ENCODE measurements at regions not wholly inside any gene's neighbourhood (a gene's known extent, or its start where the extent isn't known, plus 50 kb on each side); places are given as distances from the start of the nearest gene placed in this dataset.
"Not testable (repeated sequence)": the region's sequence is repeated elsewhere in the genome, so short reads cannot be mapped to it uniquely, and the experiment has no call there.

DNA sequence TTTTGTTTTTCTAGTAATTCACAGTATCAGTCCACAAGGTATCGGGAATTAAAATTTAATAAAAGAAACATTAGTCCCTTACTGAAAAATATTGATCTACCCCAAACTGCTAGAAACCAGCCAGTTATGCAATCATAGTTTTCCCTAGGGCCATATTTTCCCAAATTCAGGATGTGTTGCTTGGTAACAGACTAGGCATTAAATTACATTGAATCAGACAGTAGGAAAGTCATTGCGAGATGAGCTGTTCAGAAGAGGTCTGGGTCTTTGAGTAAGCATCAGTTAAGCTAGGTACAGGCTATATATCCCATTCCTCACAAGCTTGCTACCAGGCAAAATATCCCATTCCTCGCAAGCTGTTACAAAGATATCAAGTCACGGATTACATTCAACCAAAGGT lies 123.0 kb upstream of the CCDC150 start:
- intact Hi-C loops (cut with DNase I): no loop called here
- Histone ChIP-seq H3K4me1 (replicated peaks in 1 of 2) (no peaks in the 10 kb centered on the region), H3K9me3 (replicated peaks in 1 of 3) (no peaks in the 10 kb centered on the region), H3K27ac (no peak overlapping the region), H3K36me3 (replicated peaks in 1 of 2) (no peaks in the 10 kb centered on the region), H3K27me3 (no peaks in the 10 kb centered on the region), H3K4me3 (no peak overlapping the region)
- DNase-seq: no peak
- 60 to 91% (median 88%) methylated on average over 4 of the region's 4 CpGs for WGBS, 4 donors
- TF ChIP-seq CTCF (IDR thresholded peaks at IDR 0.05): no peak
- no peak for TF ChIP-seq POLR2A (IDR thresholded peaks at IDR 0.05)

DNA sequence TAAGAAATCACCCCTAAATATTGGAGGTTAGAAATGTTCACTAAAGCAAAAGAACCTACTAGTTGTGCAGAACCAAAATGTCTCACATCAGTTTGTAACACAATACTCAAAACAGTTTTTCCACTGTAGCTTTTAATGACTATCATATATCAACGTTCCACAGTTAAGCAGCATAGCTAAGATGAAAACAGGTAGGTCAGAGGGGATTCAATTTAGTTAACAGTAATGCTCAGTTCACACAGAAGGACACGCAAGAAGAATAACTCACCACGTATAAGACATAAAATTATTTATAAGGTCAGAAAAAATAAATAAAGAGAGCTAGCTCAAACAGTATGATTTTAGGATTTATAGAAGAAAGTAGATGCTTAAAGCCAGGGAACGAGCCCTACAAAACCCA lies 118.9 kb upstream of the CCDC150 start:
- DNase-seq: no peak
- TF ChIP-seq CTCF (IDR thresholded peaks at IDR 0.05) (no peak), POLR2A (IDR thresholded peaks at IDR 0.05) (no peak)
- H3K9me3 ChIP-seq (replicated peaks in 1 of 3): no peaks in the 10 kb centered on the region

DNA sequence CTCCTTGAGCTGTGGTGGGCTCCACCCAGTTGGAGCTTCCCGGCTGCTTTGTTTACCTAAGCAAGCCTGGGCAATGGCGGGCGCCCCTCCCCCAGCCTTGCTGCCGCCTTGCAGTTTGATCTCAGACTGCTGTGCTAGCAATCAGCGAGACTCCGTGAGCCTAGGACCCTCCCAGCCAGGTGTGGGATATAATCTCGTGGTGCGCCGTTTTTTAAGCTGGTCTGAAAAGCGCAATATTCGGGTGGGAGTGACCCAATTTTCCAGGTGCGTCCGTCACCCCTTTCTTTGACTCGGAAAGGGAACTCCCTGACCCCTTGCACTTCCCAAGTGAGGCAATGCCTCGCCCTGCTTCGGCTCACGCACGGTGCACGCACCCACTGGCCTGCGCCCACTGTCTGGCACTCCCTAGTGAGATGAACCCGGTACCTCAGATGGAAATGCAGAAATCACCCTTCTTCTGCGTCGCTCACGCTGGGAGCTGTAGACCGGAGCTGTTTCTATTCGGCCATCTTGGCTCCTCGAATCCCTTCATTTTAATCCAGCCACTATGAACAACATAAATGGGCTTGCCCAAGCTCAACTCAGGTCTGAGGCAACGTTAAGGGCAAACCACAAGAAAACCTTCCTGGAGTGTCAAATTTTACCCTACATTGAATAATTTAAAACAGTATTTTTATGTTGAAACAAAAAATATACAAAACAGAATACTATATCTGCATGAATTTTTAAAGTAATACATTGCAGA lies 112.4 kb upstream of the CCDC150 start:
- H3K4me3 ChIP-seq; H3K4me1 ChIP-seq (replicated peaks in 1 of 2); intact Hi-C loops (cut with DNase I); H3K9me3 ChIP-seq (replicated peaks in 1 of 3); H3K27ac ChIP-seq; H3K27me3 ChIP-seq; DNase-seq; H3K36me3 ChIP-seq (replicated peaks in 1 of 2): not testable (repeated sequence)
- 83 to 95% (median 92%) methylated on average over 7 to 22 of the region's 28 CpGs for WGBS, 4 donors

More for the DNA sequence above, 118.9 kb upstream of the CCDC150 start:
- no peak overlapping the region for H3K27ac ChIP-seq
- H3K36me3 ChIP-seq (replicated peaks in 1 of 2): no peaks in the 10 kb centered on the region
- no peak overlapping the region for H3K4me3 ChIP-seq
- intact Hi-C loops (cut with DNase I): no loop called here
- H3K27me3 ChIP-seq: no peaks in the 10 kb centered on the region
- no peaks in the 10 kb centered on the region for H3K4me1 ChIP-seq (replicated peaks in 1 of 2)
- WGBS, 4 donors: 58 to 70% (median 64%) methylated on average over 4 of the region's 4 CpGs

DNA sequence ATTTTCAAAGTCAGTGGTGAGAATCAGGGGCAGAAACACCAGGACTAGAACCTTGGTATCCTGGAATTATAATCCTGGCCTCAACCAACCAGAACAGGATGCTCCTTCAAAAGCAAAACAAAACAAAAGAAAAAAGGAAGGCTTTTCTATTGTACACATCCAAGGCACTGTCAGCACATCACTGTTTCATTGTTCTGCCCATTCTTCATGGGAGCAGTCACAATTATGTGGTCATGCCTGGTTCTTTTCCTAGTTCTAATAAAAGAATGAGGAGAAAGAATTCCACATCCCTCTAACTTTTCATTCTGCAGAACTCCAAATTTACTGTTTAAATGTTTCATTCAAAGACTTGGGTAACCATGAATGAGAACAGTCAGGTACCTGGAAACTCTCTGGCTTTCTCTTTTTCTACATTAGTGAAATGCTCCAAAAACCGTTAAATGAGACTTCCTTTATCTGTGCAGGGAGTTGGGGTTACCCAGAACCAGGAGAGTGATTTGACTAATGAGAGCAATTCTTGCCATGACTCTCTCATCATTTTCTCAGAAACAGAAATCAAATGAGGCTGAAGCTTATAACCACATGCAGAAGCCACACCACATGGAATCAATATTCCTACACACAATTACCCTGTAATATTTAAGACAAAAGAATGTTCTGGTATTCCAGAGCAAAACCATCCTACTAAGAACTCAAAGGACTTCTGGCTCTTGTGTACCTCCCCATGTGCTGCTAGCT lies 110.9 kb upstream of the CCDC150 start:
- H3K27ac ChIP-seq: no peak overlapping the region
- intact Hi-C loops (cut with DNase I): no loop called here
- no peaks in the 10 kb centered on the region for H3K4me1 ChIP-seq (replicated peaks in 1 of 2)
- H3K27me3 ChIP-seq: no peaks in the 10 kb centered on the region
- H3K36me3 ChIP-seq (replicated peaks in 1 of 2): no peaks in the 10 kb centered on the region
- TF ChIP-seq CTCF (IDR thresholded peaks at IDR 0.05) (no peak), POLR2A (IDR thresholded peaks at IDR 0.05) (no peak)
- DNase-seq: no peak
- 68 to 79% (median 76%) methylated on average over 1 of the region's 1 CpG for WGBS, 4 donors
- H3K9me3 ChIP-seq (replicated peaks in 1 of 3): no peaks in the 10 kb centered on the region
- peak overlapping the region in 1 of 4 donors; percentile 6 for H3K4me3 ChIP-seq

Data from adrenal gland (tissue), 9 donors.